HS-5 (cell line): ENCODE measurements at regions not wholly inside any gene's neighbourhood (a gene's known extent, or its start where the extent isn't known, plus 50 kb on each side); places are given as distances from the start of the nearest gene placed in this dataset.
"Not testable (repeated sequence)": the region's sequence is repeated elsewhere in the genome, so short reads cannot be mapped to it uniquely, and the experiment has no call there.

ENCODE experiments used
- DNase-seq: peaks from one replicate; pipeline ENCODE4 v3.0.0-alpha.2; 2012; ENCODE audit warnings: low read depth

DNA sequence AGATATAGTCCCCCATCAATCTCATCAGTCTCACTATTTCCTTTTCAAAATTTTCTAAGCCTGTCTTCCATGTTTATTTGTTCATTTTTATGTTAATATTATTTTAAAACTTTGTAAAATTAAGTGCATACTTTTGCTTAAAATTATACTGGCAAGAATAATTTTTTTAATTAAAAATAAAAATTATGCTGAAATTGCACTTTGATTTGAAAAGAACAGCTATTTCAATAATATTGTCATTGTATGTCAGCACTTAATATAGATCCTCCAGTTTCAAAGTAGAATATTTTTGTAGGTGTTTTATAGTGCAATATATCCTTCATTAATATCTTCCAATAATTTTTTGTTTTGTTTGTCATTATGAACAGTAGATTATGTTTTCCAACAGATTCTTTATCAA is 99.0 kb upstream of the MAGI2 start:
- DNase-seq: no peak

DNA sequence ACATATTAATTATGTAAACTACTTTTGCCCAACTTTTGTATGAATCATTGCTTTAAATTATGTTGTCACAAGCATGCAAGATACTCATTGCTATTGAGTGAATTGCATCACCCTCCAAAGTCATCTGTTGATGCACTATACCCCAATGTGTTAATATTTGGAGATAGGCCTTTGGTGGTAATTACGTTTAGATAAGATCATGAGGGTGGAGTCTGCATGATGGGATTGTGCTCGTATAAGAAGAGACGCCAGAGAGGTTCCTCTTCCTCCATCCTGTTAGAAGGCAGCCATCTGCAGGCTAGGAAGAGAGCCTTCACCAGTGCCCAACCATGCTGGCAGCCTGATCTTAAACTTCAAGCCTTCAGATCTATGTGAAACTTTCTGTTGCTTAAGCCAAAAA is 95.3 kb upstream of the MAGI2 start:
- DNase-seq: no peak

DNA sequence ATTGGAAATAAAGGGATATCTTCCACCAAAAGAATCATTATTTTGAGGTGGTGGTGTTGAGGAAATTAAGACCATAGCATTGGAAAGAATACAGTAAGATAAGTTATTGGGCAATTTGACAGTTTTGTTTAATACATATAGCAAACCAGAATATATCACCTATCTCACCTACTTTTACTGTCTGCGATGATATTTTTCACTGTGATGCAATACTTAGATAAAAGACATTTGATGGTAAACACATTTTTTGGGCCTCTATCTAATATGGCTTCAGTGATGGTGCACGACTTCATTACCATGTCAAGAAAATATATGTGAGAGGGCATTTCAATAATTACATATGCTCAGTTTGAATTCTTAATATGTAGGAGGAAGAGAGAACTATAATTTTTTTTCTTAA is 93.7 kb upstream of the MAGI2 start:
- no peak for DNase-seq

DNA sequence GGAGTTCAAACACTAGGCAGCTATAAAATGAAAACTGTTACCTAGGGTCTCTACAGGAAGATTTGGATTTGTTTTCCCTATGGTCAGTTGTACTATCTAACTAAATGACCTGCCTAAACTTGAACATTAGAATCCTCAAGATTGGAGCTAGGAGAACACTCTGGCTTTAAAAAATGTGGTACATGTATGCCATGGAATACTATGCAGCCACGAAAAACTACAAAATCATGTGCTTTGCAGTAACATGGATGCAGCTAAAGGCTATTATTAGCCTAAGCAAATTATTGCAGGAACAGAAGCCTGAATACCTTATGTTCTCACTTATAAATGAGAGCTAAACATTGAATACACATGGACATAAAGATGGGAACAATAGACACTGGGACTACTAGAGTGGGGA is 87.1 kb upstream of the MAGI2 start:
- DNase-seq: no peak

DNA sequence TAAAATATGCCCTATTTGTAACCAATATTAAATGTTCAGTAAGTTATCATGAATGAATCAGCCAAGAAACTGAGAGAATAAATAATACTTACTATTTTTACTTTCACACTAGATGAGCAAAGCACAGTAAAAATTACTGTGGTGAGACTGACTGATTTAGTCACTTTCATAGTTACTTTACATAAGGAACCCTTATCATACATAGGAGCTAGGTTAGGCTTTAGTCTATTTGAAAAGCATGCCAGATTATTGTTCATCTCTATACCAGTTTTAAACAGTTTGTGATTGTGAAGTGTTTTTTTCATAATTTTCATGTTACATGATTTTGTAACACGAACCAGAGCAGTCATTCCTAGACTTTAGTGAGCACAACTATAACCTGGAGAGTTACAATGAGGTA is 80.7 kb upstream of the MAGI2 start:
- no peak for DNase-seq

DNA sequence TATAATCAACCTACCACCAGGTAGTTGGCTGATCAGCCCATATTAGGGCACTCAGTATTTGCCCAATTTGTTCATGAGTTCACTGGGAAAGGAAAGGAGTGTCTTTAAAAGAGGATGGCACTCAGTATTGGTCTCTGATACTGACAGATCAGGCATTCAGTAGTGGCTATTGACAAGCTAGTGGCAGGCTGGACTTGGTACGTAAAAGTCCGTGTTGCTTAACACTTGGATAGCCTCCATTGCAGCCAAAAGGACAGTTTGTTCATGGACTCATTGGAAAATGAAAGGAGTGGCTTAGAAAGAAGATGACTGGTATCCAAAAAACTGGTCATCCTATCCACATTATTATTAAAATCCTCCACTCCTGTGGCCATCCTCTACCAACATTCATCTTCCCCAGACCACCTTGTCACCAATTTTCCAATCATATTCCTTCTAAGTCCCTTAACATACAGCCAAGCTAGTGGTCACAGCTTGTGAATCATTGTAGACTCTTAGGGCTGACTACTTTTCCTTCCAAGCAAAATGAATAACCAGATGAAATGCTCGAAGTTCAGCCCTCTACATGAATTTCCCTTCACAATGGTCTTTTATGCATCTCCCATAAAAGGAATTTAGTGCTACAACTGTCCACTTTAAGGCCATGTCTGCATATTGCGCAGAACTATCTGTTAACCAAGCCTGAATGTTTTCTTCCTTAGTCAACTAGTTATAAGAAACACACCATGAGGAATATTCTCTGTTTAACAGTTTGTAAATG is 78.6 kb upstream of the MAGI2 start:
- no peak for DNase-seq

DNA sequence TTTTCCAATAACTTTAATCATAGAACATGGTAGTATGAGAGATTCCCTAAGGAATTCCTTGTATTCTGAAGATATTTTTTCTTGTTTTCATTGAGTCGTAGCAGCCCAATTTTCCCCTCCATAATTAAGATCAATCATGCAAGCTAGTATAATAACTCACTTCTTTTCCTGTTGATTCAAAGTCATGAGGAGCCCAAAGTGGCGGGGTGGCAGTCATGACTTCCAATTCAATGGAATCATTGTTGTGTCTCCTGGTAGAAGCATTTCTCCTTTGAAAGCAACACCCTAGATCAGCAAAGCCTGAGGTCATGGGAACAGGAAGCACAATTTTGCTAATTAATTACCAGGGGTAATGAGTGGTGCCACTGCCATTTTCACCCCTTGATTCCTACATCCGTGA is 77.6 kb upstream of the MAGI2 start:
- DNase-seq: no peak

DNA sequence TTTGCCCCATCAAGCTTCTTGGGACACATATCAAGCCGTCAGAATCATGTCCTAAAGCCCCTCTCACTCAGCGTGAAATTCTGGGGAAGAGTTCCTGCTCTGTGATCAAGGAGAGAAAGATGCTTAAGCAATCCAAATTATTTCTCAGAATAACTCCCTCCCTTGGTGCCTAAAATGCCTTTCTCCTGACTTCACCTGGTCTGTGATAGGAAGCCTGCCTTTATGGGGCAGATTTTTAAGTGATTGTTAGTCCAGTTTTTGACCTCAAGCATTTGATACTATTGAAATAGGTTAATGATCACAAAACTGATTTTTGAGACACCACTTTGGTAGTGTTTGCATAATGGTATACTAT is 76.4 kb upstream of the MAGI2 start:
- DNase-seq: peak; percentile 45

DNA sequence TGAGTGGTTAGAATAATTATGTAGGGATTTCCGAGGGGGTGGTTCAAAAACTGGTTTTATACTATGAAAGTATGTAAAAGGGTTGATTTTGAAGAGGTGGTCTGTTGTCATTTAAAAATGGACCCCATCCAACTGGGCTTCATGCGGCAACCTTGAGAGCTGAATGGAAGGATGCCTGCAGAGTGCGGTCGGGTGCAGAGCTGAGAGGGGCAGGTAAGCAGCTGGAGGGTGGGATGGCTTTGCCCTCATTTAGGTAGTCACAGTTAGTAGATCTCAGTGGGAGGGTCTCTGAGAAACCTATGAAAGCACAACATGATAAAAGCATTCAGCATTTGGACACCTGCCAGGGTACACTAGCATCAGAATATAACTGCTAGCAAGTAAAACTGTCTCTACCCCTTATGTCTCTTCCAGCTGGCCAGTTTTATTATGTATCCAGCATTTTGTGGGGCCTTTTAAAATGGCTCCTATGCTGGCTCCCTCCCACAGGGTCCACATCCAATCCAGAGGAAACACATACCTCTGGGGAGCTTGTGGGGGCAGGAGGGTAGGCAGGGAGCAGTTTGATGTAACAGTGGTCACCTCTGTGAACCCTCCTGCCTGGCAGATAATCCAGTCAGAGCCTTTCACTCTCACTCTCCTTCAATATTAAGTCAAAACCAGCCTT is 75.9 kb upstream of the MAGI2 start:
- DNase-seq: no peak

DNA sequence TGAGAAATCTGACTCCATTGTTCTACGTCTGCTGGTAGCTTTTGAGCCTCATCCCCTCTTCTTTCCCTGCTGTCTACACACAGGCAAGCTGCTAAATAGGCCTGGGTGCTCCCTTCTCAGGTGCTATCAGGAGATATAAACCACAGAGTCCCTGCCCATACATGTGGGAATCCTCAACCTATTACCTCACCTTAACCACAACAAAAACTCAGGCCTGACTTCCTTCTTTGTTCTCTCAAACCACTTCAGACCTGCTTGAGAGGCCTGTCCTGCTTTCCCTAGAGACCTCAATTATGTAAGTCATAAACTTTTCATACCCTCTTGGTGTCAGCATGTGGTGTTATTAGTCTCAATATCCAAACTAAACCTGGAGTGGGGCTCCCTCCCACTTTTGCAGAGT is 75.0 kb upstream of the MAGI2 start:
- no peak for DNase-seq

DNA sequence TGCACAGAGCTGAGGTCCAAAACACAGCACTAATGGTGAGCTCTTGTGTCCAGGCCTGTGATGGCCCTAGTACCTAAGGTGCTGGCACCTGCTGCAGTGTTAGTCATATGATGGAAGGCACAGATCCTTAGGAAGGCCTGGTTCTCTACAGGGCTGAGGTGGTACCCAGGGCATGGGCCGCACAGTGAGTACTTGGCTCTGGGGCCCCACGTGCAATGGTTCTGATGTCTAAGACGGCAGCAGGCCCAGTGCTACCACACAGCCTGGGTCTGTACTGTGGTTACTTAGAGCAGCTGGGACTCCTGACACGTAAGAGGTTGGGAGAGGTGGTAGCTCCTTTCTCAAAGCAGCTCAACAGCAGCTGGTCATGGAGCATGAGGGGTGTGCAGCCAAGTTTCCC is 70.6 kb upstream of the MAGI2 start:
- no peak for DNase-seq

DNA sequence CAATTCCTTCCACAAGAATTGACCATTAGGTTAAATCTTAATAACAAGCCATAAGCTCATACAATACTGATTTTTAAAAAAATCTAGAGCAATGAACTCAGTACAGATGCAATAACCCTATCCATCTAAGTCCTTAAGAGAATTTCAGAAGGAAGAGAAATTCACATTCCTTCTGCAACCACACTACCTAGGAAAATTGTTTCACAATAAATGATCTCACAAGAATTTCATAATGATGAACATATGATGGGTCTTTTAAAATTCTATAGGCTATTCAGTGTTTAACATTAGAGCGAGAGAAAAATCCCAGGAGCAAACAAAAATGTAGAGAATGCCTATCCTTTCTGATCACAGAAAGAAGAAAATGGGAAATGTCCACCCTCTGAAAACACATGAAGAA is 70.0 kb upstream of the MAGI2 start:
- DNase-seq: peak; percentile 39

DNA sequence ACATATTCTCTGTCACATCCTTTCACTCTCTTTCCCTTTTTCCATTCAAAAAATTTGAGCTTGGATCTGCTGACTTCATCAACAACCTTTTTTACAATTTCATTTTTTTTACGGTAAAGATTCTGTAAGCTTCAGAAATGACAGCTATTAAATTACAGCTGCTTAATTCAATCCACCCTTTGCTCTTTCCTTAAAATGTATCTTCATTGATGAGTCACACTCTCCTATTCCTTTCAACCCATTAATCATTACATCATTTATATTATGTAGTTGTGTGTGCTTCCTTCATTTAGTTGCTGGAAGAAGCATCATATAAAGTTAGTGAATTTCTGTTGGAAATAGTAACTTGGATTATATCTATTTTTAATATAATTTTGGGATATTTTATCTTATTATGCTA is 67.1 kb upstream of the MAGI2 start:
- no peak for DNase-seq

DNA sequence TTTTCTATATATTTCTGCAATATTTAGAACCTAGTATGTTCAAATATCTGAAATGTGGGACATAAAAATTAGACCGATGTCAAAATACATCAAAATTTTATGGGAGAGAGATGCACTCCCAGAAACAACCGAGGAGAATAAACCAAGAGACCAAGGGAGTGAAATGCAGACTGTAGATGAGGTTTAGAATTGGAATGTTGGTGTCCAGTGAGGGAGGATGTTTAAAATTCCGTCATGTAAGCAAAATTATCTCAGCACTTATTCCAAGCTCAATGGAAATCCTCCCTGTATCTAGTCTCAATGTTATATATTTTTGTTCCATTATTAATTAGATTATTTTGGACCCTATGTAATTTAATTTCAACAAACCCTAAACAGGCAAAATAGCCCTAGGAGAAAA is 61.9 kb upstream of the MAGI2 start:
- DNase-seq: no peak

DNA sequence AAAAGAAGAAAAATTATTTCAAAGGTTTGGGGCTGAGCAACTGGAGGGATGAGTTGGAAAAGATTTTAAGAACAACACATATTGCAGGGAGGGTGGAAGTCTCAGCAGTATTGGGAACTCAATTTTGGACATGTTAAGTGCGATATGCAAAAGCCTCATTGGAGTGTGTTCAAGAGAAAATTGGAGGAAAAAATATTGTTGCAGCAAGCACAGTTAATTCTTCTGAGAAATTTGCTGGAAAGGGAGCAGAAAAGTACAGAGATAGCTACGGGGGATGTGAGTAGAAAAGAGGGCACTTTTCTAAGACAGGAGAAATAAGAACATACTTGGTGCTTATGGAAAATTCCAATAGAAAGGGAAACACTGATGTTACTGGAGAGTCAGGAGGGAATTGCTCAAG is 59.8 kb upstream of the MAGI2 start:
- no peak for DNase-seq

DNA sequence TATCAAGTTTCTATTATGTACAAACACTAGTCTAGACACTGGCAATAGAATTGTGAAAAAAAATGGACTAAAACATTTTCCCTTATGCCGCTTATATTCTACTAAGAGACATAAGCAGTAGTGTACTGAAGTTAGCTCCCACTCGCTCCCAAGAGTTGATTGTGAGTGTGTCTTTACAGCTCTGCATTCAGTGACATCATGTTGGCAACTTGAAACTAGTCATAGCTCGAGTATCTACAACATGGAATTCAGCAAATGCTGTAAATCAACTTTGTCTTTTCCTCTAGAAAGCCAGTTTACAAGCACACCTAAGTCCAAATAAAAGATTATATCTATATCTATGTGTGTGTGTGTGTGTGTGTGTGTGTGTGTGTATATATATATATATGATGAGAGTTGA is 58.8 kb upstream of the MAGI2 start:
- no peak for DNase-seq

DNA sequence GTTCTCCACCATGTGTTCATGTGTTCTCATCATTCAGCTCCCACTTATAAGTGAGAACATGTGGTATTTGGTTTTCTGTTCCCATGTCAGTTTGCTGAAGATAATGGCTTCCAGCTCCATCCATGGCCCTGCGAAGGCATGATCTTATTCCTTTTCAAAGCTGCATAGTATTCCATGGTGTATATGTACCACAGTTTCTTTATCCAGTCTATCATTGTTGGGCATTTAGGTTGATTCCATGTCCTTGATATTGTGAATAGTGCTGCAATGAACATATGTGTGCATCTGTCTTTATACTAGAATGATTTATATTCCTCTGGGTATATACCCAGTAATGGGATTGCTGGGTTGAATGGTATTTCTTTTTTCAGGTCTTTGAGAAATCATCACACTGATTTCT is 57.6 kb upstream of the MAGI2 start:
- DNase-seq: not testable (repeated sequence)

DNA sequence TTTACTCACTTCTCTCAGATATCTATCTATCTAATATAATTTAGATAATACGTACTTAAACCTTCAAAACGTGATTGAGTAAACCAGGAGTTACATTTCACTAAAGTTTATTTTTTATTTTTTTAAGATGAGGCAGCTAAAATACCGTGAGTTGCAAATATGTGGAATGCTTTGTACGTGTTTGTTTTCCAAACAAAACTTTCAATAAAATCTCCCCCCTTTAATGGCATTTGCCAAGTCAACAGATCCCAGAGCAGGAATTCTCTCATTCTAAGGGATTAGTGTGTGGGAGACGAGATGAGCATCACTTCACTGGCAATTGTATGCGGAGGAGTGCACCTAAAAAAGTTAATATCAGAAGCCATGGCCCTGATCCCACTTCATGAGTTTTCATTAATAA is 53.7 kb upstream of the MAGI2 start:
- no peak for DNase-seq

DNA sequence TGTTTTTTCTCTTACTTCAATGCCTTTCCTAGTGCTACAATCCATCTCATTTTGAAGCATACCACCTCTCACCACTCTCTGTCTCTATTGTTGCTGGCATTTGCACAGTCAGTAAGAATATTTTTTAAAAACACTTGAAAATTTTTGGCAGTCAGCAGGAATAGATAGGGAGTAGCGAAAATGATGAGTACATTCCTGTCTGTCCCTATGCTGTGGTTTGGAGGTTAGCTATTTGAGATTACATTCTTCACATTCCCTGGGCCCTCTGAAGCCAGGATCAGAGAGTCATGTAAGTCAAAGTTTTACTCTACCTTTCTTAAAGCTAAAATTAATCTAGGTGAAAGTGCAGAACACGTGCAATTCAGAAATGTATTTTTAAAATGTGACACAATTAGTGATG is 53.0 kb upstream of the MAGI2 start:
- peak; percentile 30 for DNase-seq

DNA sequence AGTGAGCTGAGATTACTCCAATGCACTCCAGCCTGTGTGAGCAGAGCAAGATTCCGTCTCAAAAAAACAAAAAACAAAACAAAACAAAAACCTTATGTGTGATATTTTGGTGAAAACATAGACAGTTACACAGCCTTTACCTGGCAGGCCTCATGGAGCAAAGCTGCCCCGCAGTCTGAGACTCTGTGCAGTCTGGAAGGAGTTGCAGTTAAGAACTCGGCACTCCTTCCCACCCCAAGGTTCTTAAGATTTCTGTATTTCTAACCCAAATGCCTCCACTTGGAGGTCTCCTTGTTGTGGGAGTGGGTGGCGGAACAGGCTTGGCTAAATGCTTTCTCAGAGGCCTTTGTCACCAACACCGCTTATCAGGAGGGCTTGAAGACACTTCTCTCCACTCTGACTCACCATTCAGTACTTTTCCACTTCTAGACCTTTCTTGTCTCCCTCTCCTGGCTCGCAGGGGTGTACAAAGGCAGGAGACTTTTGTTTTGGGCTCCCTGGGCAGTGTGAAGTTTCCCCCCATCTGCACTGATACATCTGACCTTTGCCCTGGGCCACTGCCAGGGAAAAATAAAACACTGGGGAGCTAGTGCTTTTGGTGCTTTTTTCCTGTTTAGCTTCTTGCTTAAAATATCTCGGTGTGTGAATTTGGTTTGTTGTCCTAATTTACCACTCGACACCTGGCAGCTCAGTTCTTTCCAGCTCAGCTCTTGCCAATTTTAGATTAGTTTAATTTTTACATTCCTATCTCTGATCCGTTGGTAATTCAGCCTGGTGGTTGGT is 51.3 kb upstream of the MAGI2 start:
- DNase-seq: no peak
